ENCODE measurements at regions not wholly inside any gene's neighbourhood (a gene's known extent, or its start where the extent isn't known, plus 50 kb on each side); places are given as distances from the start of the nearest gene placed in this dataset.

- no peak for TF ChIP-seq CTCF (IDR thresholded peaks at IDR 0.05)
- TF ChIP-seq EP300 (IDR thresholded peaks at IDR 0.05): no peak
- TF ChIP-seq POLR2A (IDR thresholded peaks at IDR 0.05): no peak
- no peak for TF ChIP-seq POLR2AphosphoS5 (IDR thresholded peaks at IDR 0.05)
Observed at GRCh38 chr16:11410376-11411058, 65.3 kb downstream of the RMI2 start.
